ENCODE measurements at regions not wholly inside any gene's neighbourhood (a gene's known extent, or its start where the extent isn't known, plus 50 kb on each side); places are given as distances from the start of the nearest gene placed in this dataset.

DNA sequence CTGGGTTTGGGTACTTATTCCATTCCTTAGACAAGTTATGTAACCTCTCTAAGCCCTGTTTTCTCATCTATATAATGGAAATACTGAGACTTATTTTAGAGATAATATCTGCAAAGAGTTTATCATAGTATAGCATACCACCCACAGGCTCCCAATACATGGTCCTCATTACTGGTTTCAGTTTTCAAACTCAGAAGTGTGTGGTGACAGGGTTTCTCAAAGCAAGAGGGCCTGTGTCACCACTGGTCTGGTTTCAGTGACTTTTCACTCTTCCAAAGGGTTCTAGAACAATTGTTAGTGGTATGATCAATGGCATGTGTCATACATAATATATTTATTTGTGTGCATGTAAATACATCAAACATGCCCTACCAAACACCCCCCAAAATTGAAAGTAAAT is 89.2 kb upstream of the BMPER start:
- Mint-ChIP-seq H3K4me3 (ENCODE audit: unreplicated experiment) (no peak overlapping the region), H3K36me3 (ENCODE audit: low read depth, unreplicated experiment) (peaks cover 3% of the 10 kb centered on the region), H3K4me1 (ENCODE audit: low read depth, unreplicated experiment) (peaks cover 3% of the 10 kb centered on the region), H3K27ac (ENCODE audit: unreplicated experiment) (no peak overlapping the region), H3K9me3 (ENCODE audit: unreplicated experiment) (peaks cover 12% of the 10 kb centered on the region), H3K27me3 (ENCODE audit: low read depth, unreplicated experiment) (no peaks in the 10 kb centered on the region)
- Histone ChIP-seq H3K4me1 (ENCODE audit: insufficient read depth, low read length) (no peaks in the 10 kb centered on the region), H3K4me3 (ENCODE audit: insufficient read depth, low read depth, low read length) (no peak overlapping the region), H3K27ac (ENCODE audit: low read depth, low read length) (no peak overlapping the region), H3K4me2 (ENCODE audit: low read length) (no peak overlapping the region), H3K9ac (ENCODE audit: low read length) (no peak overlapping the region), H2AFZ (ENCODE audit: low read depth, low read length) (no peak overlapping the region), H3K27me3 (ENCODE audit: insufficient read depth, low read length) (no peaks in the 10 kb centered on the region), H3K36me3 (ENCODE audit: insufficient read depth, low read length) (no peaks in the 10 kb centered on the region), H3K9me3 (ENCODE audit: insufficient read depth, low read depth, low read length) (no peaks in the 10 kb centered on the region), H3K79me2 (ENCODE audit: insufficient read depth, low read length) (no peaks in the 10 kb centered on the region), H4K20me1 (ENCODE audit: insufficient read depth, low read length) (no peaks in the 10 kb centered on the region)
- TF ChIP-seq, protein P1, sequence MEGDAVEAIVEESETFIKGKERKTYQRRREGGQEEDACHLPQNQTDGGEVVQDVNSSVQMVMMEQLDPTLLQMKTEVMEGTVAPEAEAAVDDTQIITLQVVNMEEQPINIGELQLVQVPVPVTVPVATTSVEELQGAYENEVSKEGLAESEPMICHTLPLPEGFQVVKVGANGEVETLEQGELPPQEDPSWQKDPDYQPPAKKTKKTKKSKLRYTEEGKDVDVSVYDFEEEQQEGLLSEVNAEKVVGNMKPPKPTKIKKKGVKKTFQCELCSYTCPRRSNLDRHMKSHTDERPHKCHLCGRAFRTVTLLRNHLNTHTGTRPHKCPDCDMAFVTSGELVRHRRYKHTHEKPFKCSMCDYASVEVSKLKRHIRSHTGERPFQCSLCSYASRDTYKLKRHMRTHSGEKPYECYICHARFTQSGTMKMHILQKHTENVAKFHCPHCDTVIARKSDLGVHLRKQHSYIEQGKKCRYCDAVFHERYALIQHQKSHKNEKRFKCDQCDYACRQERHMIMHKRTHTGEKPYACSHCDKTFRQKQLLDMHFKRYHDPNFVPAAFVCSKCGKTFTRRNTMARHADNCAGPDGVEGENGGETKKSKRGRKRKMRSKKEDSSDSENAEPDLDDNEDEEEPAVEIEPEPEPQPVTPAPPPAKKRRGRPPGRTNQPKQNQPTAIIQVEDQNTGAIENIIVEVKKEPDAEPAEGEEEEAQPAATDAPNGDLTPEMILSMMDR (IDR thresholded peaks at IDR 0.05; ENCODE audit: insufficient read depth, low read depth, low read length): no peak
- no peak for TF ChIP-seq EZH2 (IDR thresholded peaks at IDR 0.05; ENCODE audit: insufficient read depth, low read length)
- DNase-seq (ENCODE audit: low read depth) (no peak), FAIRE-seq (no peak)

DNA sequence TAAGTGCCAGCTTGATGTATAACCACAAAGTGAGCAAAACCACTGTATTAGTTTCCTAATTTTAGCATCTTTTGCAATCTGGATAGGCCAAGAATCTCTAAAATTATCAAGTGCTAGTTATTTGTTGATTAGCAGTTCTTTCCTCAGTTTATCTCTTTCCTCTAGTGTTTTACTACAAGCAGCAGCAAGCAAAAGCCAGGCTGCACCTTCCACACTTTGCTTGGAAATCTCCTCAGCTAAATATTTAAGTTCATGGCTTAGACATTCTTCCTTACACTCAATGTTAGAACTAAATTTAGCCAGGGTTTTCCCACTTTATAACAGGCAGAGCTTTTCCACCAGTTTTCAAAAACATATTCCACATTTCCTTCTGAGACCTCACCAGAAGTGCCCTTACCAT is 85.7 kb upstream of the BMPER start:
- no peak overlapping the region for H3K27ac ChIP-seq (ENCODE audit: low read depth, low read length)
- H2AFZ ChIP-seq (ENCODE audit: low read depth, low read length): no peak overlapping the region
- H3K4me2 ChIP-seq (ENCODE audit: low read length): no peak overlapping the region
- Mint-ChIP-seq H3K9me3 (ENCODE audit: unreplicated experiment) (peaks cover 7% of the 10 kb centered on the region), H3K4me1 (ENCODE audit: low read depth, unreplicated experiment) (peaks cover 3% of the 10 kb centered on the region), H3K36me3 (ENCODE audit: low read depth, unreplicated experiment) (peaks cover 3% of the 10 kb centered on the region), H3K4me3 (ENCODE audit: unreplicated experiment) (no peak overlapping the region), H3K27ac (ENCODE audit: unreplicated experiment) (no peak overlapping the region), H3K27me3 (ENCODE audit: low read depth, unreplicated experiment) (no peaks in the 10 kb centered on the region)
- H3K79me2 ChIP-seq (ENCODE audit: insufficient read depth, low read length): no peaks in the 10 kb centered on the region
- no peaks in the 10 kb centered on the region for H3K9me3 ChIP-seq (ENCODE audit: insufficient read depth, low read depth, low read length)
- no peaks in the 10 kb centered on the region for H4K20me1 ChIP-seq (ENCODE audit: insufficient read depth, low read length)
- H3K4me3 ChIP-seq (ENCODE audit: insufficient read depth, low read depth, low read length): no peak overlapping the region
- no peaks in the 10 kb centered on the region for H3K36me3 ChIP-seq (ENCODE audit: insufficient read depth, low read length)
- no peak for DNase-seq (ENCODE audit: low read depth)
- no peaks in the 10 kb centered on the region for H3K27me3 ChIP-seq (ENCODE audit: insufficient read depth, low read length)
- FAIRE-seq: no peak
- TF ChIP-seq, protein P1 (IDR thresholded peaks at IDR 0.05; ENCODE audit: insufficient read depth, low read depth, low read length): no peak
- no peak for TF ChIP-seq EZH2 (IDR thresholded peaks at IDR 0.05; ENCODE audit: insufficient read depth, low read length)
- H3K4me1 ChIP-seq (ENCODE audit: insufficient read depth, low read length): no peaks in the 10 kb centered on the region
- no peak overlapping the region for H3K9ac ChIP-seq (ENCODE audit: low read length)

DNA sequence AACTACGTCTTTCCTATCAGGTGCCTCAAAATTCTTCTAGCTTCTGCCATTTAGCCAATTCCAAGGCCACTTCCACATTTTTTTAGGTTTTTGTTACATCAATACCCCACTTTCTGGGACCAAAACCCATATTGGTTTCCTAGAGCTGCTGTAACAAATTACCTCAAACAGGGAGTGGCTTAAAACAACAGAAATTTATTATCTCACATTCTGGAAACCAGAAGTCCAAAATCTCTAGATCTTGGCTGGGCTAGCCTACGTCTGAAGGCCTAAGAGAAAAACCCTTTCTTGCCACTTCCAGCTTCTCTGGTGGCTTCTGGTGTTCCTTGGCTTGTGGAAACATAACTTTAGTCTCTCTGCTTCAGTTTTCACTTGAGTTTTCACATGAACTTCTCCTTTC is 85.1 kb upstream of the BMPER start:
- peaks cover 4% of the 10 kb centered on the region for H3K4me1 ChIP-seq (ENCODE audit: insufficient read depth, low read length)
- peaks cover 3% of the 10 kb centered on the region for H3K36me3 Mint-ChIP-seq (ENCODE audit: low read depth, unreplicated experiment)
- H3K27ac ChIP-seq (ENCODE audit: low read depth, low read length): no peak overlapping the region
- no peak overlapping the region for H2AFZ ChIP-seq (ENCODE audit: low read depth, low read length)
- H3K9ac ChIP-seq (ENCODE audit: low read length): no peak overlapping the region
- peaks cover 7% of the 10 kb centered on the region for H3K4me1 Mint-ChIP-seq (ENCODE audit: low read depth, unreplicated experiment)
- no peaks in the 10 kb centered on the region for H3K27me3 ChIP-seq (ENCODE audit: insufficient read depth, low read length)
- H3K9me3 Mint-ChIP-seq (ENCODE audit: unreplicated experiment): peaks cover 7% of the 10 kb centered on the region
- no peak overlapping the region for H3K4me3 Mint-ChIP-seq (ENCODE audit: unreplicated experiment)
- DNase-seq (ENCODE audit: low read depth) (no peak), FAIRE-seq (no peak)
- TF ChIP-seq, protein P1 (IDR thresholded peaks at IDR 0.05; ENCODE audit: insufficient read depth, low read depth, low read length): no peak
- no peak for TF ChIP-seq EZH2 (IDR thresholded peaks at IDR 0.05; ENCODE audit: insufficient read depth, low read length)
- no peak overlapping the region for H3K4me2 ChIP-seq (ENCODE audit: low read length)
- H3K9me3 ChIP-seq (ENCODE audit: insufficient read depth, low read depth, low read length): no peaks in the 10 kb centered on the region
- H3K36me3 ChIP-seq (ENCODE audit: insufficient read depth, low read length): no peaks in the 10 kb centered on the region
- no peaks in the 10 kb centered on the region for H4K20me1 ChIP-seq (ENCODE audit: insufficient read depth, low read length)
- no peaks in the 10 kb centered on the region for H3K27me3 Mint-ChIP-seq (ENCODE audit: low read depth, unreplicated experiment)
- H3K79me2 ChIP-seq (ENCODE audit: insufficient read depth, low read length): no peaks in the 10 kb centered on the region
- no peak overlapping the region for H3K27ac Mint-ChIP-seq (ENCODE audit: unreplicated experiment)
- no peak overlapping the region for H3K4me3 ChIP-seq (ENCODE audit: insufficient read depth, low read depth, low read length)
